Nephron progenitor cell (in vitro differentiated cells): ENCODE measurements at regions not wholly inside any gene's neighbourhood (a gene's known extent, or its start where the extent isn't known, plus 50 kb on each side); places are given as distances from the start of the nearest gene placed in this dataset.
"Not testable (repeated sequence)": the region's sequence is repeated elsewhere in the genome, so short reads cannot be mapped to it uniquely, and the experiment has no call there.

Experiments used
- DNase-seq: peaks from one replicate; pipeline ENCODE4 v3.0.0; 2021
- H3K27ac Mint-ChIP-seq: 2 replicates; pipeline ENCODE4 v1.8.0; 2021; ENCODE audit warnings: mild to moderate bottlenecking, moderate library complexity, mixed read lengths
- H3K27me3 Mint-ChIP-seq: 2 replicates; pipeline ENCODE4 v1.8.0; 2021; ENCODE audit warnings: mild to moderate bottlenecking, low read depth, mixed read lengths; ENCODE audit not compliant: poor library complexity
- H3K36me3 Mint-ChIP-seq: 2 replicates; pipeline ENCODE4 v1.8.0; 2021; ENCODE audit warnings: low read depth, mixed read lengths
- H3K4me1 Mint-ChIP-seq: 2 replicates; pipeline ENCODE4 v1.8.0; 2021; ENCODE audit warnings: mixed read lengths
- H3K4me3 Mint-ChIP-seq: 2 replicates; pipeline ENCODE4 v1.8.0; 2021; ENCODE audit warnings: mild to moderate bottlenecking, moderate library complexity, mixed read lengths
- H3K9me3 Mint-ChIP-seq: 2 replicates; pipeline ENCODE4 v1.8.0; 2021; ENCODE audit warnings: mild to moderate bottlenecking, moderate library complexity, mixed read lengths
- TF ChIP-seq, protein P1 (sequence below): fragments of 200-600 bp; sonication (generic); IDR thresholded peaks from 2 replicates; pipeline ENCODE4 v1.5.0; 2021; ENCODE audit warnings: antibody characterized with exemption

GRCh38 chrX:127884921-127885320 is 167.3 kb downstream of the ACTRT1 start:
- H3K4me1 Mint-ChIP-seq = no peaks in the 10 kb centered on the region
- no peak overlapping the region for H3K27ac Mint-ChIP-seq
- no peak for DNase-seq
- TF ChIP-seq, protein P1, sequence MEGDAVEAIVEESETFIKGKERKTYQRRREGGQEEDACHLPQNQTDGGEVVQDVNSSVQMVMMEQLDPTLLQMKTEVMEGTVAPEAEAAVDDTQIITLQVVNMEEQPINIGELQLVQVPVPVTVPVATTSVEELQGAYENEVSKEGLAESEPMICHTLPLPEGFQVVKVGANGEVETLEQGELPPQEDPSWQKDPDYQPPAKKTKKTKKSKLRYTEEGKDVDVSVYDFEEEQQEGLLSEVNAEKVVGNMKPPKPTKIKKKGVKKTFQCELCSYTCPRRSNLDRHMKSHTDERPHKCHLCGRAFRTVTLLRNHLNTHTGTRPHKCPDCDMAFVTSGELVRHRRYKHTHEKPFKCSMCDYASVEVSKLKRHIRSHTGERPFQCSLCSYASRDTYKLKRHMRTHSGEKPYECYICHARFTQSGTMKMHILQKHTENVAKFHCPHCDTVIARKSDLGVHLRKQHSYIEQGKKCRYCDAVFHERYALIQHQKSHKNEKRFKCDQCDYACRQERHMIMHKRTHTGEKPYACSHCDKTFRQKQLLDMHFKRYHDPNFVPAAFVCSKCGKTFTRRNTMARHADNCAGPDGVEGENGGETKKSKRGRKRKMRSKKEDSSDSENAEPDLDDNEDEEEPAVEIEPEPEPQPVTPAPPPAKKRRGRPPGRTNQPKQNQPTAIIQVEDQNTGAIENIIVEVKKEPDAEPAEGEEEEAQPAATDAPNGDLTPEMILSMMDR = no peak
- H3K9me3 Mint-ChIP-seq = no peaks in the 10 kb centered on the region
- no peak overlapping the region for H3K4me3 Mint-ChIP-seq
- H3K27me3 Mint-ChIP-seq = no peaks in the 10 kb centered on the region
- H3K36me3 Mint-ChIP-seq = no peaks in the 10 kb centered on the region

- Mint-ChIP-seq H3K36me3 (no peaks in the 10 kb centered on the region), H3K4me1 (no peaks in the 10 kb centered on the region), H3K9me3 (no peaks in the 10 kb centered on the region), H3K27ac (no peak overlapping the region), H3K4me3 (no peak overlapping the region), H3K27me3 (peaks cover 3% of the 10 kb centered on the region)
- TF ChIP-seq, protein P1 = no peak
- no peak for DNase-seq
Observed at GRCh38 chrX:127879585-127879984, 172.6 kb downstream of the ACTRT1 start.

DNA sequence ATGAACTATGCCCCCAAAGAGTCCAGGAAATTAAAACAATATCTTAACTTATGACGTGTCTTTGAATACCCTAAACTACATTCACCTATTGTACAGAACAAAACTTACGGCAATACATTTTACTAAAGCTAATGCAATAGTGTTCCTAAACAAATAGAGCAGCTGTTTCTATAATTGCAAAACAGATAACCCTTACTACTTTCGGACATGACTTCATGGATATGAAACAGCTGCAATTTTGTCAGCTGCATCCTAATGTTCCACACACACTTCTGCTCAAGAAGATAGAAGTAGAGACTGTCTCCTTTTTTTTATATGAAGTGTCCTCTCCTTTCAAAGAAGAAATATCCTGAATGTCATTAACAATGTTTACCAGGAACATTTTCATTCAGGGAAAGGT is 174.9 kb downstream of the ACTRT1 start:
- H3K9me3 Mint-ChIP-seq = no peaks in the 10 kb centered on the region
- TF ChIP-seq, protein P1 = no peak
- H3K27ac Mint-ChIP-seq = no peak overlapping the region
- no peak for DNase-seq
- no peaks in the 10 kb centered on the region for H3K36me3 Mint-ChIP-seq
- no peaks in the 10 kb centered on the region for H3K4me1 Mint-ChIP-seq
- peaks cover 3% of the 10 kb centered on the region for H3K27me3 Mint-ChIP-seq
- no peak overlapping the region for H3K4me3 Mint-ChIP-seq

GRCh38 chrX:127873637-127874036 is 178.6 kb downstream of the ACTRT1 start:
- DNase-seq = no peak
- TF ChIP-seq, protein P1 = no peak
- Mint-ChIP-seq H3K9me3 (peaks cover 12% of the 10 kb centered on the region), H3K27ac (no peak overlapping the region), H3K4me1 (no peaks in the 10 kb centered on the region), H3K27me3 (peaks cover 3% of the 10 kb centered on the region), H3K4me3 (no peak overlapping the region), H3K36me3 (no peaks in the 10 kb centered on the region)

- H3K4me1 Mint-ChIP-seq, H3K36me3 Mint-ChIP-seq, H3K27ac Mint-ChIP-seq, H3K27me3 Mint-ChIP-seq, H3K4me3 Mint-ChIP-seq: not testable (repeated sequence)
- peaks cover 62% of the 10 kb centered on the region for H3K9me3 Mint-ChIP-seq
- peak; percentile 2 for DNase-seq
Observed at GRCh38 chrX:127866857-127867256, 185.3 kb downstream of the ACTRT1 start.

- Mint-ChIP-seq H3K36me3 (no peaks in the 10 kb centered on the region), H3K4me1 (no peaks in the 10 kb centered on the region), H3K9me3 (peaks cover 44% of the 10 kb centered on the region), H3K27me3 (no peaks in the 10 kb centered on the region), H3K27ac (no peak overlapping the region), H3K4me3 (no peak overlapping the region)
- TF ChIP-seq, protein P1 = no peak
- no peak for DNase-seq
Observed at GRCh38 chrX:127861611-127862010, 190.6 kb downstream of the ACTRT1 start.
